ENCODE measurements at regions not wholly inside any gene's neighbourhood (a gene's known extent, or its start where the extent isn't known, plus 50 kb on each side); places are given as distances from the start of the nearest gene placed in this dataset.
A peak's percentile ranks its signal among the peaks of the same experiment; 100 is the strongest.
"Not testable (repeated sequence)": the region's sequence is repeated elsewhere in the genome, so short reads cannot be mapped to it uniquely, and the experiment has no call there.

DNA sequence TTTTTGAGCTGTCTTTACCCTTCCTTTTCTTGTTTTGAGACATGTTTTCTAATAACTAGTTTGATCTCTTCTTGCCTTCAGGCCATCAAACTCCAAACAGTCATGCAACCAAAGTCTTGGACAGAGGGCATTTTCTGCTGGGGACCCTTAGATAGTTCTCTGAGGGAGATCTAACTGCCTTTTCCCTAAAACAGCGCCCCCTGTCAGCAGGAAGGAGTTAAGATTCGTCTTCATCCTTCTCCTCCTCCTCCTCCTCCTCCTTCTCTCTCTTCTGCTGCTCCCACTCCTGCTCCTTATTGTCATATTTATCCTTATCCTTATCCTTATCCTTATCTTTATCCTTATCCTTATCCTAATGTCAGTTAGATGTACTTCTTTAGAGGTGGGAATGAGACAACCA, 417.2 kb downstream of the TRAM1L1 start:
- no peak for DNase-seq (ENCODE audit: low read depth)

DNA sequence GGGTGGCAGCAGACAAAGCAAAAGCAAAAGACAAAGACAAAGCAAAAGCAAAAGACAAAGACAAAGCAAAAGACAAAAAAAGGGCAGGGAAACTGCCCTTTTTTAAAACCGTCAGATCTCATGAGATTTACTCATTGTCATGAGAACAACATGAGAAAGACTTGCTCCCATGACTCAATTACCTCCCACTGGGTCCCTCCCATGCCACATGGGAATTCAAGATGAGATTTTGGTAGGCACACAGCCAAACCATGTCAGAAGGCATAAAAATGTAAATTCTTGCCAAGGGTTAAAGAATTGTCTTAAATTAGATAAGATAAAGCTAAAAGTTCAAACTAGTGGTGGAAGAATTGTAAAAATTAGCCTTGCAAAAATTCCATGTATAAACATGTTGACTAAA, 419.7 kb downstream of the TRAM1L1 start:
- peak; percentile 10 for DNase-seq (ENCODE audit: low read depth)

DNA sequence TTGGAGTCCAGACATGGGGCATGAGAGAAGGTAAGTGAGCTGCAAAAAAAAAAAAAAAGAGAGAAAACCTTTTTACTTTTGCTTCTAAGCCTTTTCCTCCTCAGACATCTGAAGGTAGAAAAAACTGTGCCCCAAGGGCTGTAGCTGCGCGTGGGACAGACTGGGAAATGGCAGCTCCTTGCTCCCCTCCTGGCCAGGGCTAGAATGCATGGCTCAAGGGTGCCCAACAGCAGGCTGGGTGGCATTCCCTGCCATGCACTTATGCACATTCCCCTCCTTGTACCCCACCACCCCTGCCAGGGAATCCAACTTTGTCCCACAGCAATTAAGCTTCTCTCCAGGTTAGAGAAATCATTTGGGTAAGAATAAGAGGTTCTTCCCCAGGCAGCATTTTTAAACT, 421.2 kb downstream of the TRAM1L1 start:
- DNase-seq (ENCODE audit: low read depth): no peak

DNA sequence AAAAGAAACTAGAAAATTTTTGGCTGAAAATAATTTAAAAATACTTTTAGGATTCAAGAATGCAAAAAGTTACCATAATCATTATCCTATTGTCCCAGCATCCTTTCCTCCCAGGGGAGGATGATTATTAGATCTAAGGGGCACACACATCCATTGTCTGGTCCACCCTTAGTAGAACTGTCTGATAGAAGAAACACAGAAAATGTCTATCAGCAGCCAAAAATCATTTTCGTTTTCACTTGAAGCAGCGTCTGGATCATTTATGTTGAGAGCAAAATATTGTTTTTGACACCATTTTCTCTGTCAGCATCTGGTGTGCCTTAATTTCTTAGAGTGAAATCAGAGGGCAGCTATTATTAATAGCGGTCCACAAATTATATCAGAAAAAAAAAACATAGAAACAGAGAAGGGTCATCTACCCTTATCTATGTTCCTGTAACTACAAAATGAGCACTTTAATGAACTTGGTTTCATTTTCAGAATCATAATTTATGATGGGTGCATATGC, 446.3 kb downstream of the TRAM1L1 start:
- DNase-seq (ENCODE audit: low read depth): no peak

DNA sequence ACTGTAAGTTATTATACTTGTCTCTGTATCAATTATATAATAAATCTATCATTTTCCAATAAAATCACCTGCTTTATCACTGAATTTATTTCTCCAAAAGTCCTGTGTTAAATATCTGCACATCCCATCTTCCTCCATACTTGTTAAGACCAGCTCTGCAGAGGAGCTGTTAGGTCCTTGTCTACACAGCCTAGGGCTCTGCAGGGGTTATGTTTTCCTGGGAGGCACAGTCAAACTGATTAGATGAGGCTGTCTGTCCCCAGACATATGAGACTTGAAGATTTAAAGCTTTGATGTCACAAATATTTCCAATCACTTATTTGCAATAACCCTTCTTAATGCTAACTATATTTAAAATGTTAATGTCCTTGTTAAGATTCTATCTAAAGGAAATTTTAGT, 446.8 kb downstream of the TRAM1L1 start:
- no peak for DNase-seq (ENCODE audit: low read depth)

DNA sequence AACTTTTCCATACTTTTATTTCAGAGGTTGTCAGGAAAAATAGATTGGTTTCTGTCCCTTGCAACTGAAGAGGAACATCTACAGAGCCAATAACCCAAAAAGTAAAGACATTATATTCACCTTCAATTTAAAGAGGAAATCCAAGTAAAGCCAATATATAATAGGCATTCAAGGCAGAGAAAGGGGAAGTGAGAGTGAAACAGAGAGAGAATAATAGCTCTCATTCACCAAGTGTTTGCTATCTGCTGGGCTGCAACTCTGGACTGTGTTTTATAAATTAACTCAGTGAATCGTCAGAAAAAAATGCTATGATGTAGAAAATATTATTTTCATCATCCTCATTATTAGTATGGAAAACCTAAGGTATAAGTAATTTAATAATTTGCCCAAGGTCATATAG, 448.5 kb downstream of the TRAM1L1 start:
- no peak for DNase-seq (ENCODE audit: low read depth)

DNA sequence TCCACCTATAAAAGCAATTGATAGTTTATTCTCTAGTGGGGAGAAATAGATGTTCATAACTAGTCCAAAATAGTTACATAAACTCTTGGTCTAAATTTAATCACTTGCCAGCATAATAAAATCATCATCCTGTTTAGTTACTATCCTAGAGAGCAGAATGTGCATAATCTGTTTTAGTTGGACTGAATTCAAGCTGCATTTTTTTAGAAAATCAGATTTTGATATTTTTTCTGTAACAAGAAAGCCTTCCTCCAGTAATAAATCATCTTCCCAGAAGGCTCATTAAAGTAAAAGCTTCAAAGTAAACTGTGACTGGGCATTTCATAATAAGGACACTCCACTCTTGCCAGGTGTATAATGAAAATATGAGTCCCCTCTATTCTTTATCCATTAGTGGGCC, 453.1 kb downstream of the TRAM1L1 start:
- no peak for DNase-seq (ENCODE audit: low read depth)

DNA sequence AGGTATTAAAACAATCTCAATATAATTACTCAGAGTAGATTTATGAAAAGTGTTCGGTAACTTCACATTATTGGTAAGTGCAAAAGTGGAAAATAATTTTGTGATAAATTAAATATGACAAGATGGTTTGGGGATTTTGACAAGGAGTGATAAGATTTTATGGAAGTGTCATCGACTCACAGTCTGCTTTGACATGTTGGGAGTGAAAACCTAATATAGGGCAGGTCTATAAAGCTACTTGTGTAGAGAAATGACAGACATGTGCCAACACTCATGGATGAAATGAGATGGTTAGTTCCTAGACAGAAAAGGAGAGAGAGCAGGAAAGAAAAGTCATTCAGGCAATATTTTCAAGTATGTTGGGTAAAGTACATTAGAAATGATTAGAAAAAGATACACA, 456.8 kb downstream of the TRAM1L1 start:
- DNase-seq (ENCODE audit: low read depth): no peak

DNA sequence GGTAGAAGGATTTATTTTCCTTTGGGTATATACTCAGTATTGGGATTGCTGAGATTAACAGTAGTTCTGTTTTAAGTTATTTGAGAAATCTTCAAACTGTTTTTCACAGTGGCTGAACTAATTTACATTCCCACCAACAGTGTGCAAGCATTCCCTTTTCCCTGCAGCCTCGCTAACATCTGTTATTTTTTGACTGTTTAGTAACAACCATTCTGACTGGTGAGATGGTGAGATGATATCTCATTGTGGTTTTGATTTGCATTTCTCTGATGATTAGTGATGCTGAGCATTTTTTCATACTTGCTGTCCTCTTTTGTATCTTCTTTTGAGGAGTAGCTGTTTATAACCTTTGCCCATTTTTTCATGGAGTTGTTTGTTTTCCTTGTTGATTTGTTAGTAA, 457.8 kb downstream of the TRAM1L1 start:
- no peak for DNase-seq (ENCODE audit: low read depth)

DNA sequence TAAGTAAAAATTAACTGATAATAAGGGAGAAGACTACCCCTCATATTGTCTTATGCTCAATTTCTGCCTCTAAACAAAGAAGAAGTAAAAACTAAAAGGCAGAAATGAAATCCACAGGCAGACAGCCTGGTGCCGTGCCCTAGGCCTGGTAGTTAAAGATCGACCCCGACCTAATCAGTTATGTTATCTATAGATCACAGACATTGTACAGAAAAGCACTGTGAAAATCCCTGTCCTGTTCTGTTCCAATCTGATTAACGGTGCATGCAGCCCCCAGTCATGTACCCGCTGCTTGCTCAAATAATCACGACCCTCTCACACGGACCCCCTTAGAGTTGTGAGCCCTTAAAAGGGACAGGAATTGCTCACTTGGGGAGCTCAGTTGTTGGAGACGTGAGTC, 465.9 kb downstream of the TRAM1L1 start:
- not testable (repeated sequence) for DNase-seq (ENCODE audit: low read depth)

DNA sequence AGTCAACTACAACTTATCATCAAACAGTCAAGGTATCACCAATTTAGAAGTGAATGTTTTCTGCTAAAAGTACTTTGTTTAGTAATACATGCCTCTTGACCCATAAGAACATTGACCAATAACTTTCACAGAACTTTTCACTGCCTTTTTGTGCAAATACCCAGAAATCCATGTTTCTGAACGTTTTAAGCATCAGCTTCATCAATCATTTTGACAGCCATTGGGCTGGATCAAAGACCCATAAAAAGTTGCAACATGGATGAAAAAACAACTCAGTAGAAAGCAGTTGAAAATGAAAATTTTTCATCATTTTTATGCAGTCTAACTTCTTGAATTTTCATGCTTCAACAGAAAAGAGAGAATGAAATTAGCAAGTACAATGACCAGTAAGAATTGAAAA, 466.7 kb downstream of the TRAM1L1 start:
- no peak for DNase-seq (ENCODE audit: low read depth)

DNA sequence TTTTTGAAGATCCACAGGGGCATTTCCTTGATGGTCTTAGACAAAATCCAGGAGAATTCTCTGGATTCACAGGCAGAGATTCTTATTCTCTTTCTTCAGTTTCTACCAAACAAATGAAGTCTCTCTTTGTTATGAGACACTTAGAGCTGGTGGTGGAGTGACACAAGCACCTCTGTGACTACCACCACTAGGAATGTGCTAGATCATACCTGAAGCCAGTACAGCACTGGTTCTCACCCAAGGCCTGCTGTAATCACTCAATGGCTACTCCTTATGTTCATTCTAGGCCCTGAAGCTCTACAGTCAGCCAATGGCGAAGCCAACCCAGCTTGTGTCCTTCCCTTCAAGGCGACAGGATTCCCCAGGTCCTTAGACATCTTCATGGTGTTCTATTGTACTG, 482.3 kb downstream of the TRAM1L1 start:
- DNase-seq (ENCODE audit: low read depth): peak; percentile 66

DNA sequence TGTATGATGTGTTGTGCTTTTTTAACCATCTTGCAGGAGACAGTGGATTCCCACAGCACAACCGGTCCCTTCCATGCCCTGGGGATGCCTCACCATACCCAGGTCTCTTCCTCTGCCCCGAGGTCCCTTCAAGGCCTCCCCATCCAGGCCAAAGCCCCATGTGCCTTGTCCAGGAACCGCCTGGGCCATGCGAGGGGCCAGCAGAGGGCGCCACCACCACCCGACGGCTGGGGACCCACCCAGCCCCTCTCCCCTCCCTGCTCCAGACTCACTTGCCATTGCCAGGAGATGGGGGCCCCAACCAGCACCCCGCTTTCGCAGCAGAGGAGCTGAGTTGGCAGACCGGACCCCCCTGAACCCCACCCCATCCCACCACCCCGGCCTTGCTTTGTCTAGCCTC, 485.5 kb downstream of the TRAM1L1 start:
- no peak for DNase-seq (ENCODE audit: low read depth)

DNA sequence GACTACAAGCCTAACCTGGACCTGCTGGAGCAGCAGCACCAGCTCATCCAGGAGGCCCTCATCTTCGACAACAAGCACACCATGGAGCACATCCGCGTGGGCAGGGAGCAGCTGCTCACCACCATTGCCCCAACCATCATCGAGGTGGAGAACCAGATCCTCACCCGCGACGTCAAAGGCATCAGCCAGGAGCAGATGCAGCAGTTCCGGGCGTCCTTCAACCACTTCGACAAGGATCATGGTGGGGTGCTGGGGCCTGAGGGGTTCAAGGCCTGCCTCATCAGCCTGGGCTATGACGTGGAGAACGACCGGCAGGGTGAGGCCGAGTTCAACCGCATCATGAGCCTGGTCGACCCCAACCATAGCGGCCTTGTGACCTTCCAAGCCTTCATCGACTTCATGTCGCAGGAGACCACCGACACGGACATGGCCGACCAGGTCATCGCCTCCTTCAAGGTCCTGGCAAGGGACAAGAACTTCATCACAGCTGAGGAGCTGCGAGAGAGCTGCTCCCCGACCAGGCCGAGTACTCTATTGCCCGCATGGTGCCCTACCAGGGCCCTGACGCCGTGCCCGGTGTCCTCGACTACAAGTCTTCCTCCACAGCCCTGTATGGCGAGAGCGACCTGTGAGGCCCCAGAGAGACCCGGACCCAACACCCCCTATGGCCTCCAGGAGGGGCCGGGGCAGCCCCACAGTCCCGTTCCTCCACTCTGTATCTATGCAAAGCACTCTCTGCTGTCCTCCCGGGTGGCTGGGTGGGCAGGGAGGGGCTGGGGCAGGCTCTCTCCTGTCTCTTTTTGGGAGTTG, 486.2 kb downstream of the TRAM1L1 start:
- no peak for DNase-seq (ENCODE audit: low read depth)

DNA sequence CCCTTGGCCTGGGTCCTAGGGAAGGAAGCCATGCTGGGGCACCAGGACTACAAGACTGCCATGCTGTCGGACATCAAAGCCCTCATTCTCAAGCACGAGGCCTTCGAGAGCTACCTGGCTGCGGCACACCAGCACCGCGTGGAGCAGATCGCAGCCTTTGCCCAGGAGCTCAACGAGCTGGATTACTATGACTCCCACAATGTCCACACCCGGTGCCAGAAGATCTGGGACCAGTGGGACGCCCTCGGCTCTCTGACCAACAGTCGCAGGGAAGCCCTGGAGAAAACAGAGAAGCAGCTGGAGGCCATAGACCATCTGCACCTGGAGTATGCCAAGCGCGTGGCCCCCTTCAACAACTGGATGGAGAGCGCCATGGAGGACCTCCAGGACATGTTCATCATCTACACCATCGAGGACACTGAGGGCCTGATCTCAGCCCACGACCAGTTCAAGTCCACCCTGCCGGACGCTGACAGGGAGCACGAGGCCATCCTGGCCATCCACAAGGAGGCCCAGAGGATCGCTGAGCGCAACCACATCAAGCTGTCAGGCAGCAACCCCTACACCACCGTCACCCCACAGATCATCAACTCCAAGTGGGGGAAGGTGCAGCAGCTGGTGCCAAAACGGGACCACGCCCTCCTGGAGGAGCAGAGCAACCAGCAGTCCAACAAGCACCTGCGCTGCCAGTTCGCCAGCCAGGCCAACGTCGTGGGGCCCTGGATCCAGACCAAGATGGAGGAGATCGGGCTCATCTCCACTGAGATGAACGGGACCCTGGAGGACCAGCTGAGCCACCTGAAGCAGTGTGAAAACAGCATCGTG, 487.0 kb downstream of the TRAM1L1 start:
- no peak for DNase-seq (ENCODE audit: low read depth)

DNA sequence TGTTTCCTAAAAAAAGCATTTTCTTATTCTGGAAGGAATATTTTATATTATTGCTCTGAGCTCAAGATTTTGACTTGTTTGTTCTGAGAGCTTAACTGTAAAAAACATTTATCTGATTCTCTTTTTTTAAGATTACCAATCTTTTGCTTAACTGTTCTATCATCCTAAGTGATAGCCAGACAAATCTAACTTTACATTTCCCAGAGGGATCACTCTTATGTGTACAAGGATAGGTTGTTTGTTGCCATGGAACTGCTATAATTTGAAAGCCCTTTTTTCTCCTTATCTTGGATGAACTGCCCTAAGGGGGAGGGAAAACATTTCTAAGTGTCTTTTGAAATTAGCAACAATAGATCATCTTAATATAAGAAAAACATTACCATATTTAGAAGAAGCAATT, 494.7 kb downstream of the TRAM1L1 start:
- no peak for DNase-seq (ENCODE audit: low read depth)

DNA sequence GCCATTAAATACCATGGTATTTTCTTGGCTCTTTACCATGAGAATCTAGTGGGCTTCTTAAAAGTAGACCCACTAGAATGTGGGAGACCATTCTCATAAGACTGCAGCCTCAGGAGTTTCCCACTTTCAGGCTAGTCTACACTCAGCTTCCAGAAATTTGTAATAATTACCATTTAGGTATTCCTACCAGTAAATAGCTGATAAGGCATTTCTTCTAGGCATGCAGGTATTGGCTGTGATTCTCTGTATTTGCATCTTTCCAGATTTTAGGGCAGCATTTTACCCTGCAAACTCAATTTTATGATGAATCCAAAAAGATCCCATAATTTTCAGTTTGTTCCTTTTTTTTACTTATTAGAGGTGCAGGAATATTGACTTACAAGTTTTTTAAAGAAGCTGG, 496.6 kb downstream of the TRAM1L1 start:
- DNase-seq (ENCODE audit: low read depth): no peak

DNA sequence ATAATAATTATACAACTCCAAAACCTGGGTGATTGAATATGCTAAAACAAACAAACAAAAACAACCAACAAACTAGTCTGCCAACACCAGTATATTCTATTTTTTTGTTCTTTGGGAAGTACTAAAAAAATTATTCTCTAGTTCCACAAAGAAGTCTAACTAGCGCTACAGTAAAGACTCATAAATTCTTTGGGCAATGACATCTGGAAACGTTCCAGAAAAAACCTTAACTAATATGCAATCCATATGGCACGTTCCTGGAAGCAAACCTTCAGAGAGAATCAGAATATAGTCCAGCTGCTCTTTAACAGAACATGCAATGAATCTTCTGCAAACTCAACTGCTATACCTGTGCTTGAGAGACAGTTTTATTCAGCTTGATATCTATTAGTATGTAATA, 500.1 kb downstream of the TRAM1L1 start:
- DNase-seq (ENCODE audit: low read depth): no peak

DNA sequence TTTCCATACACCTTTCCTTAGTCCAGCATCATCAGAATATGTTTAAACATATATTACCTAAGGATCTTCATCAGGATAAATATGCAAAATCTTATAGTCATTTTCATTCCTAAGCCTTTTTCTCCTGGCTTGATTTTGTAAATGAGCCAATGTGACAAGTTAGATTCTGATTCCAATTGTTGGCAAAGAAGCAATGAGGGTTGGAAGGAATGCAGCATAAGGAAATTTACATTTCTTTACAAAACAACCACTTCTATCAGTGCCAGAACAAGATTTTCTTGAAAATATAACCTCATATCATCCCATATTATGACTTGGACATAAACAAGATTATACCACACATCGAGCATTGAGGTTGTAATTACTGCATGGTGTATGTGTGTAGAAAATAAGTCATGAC, 508.1 kb downstream of the TRAM1L1 start:
- DNase-seq (ENCODE audit: low read depth): no peak

DNA sequence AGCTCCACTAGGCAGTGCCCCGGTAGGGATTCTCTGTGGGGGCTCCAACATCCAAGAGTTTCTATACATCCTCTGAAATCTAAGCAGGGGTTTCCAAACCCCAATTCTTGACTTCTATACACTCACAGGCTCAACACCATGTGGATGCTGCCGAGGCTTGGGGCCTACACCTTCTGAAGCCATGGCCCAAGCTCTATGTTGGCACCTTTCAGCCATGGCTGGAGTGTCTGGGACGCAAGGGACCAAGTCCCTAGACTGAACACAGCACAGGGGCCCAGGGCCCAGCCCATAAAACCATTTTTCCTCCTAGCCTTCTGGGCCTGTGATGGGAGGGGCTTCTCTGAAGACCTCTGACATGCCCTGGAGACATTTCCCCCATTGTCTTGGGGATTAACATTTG, 511.8 kb downstream of the TRAM1L1 start:
- no peak for DNase-seq (ENCODE audit: low read depth)

DNA sequence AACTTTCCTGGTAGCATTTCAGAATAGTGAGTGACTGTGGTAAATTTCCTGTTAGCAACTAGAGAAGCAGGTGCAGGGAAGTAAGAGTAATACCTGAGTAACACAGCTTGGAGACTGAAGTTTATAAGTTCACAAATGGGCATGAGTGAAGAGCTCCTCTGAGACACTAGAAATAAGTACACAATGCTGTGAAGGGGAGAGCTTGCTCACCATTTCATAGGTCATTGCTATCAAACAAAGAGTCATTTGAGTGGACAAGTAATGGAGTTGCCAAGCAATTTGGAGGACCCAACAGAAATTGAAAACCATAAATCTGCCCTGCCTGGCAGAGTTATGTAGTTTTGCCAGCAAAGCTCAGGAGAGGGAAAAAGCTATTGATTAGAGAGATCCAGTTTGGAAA, 523.6 kb downstream of the TRAM1L1 start:
- DNase-seq (ENCODE audit: low read depth): no peak

DNA sequence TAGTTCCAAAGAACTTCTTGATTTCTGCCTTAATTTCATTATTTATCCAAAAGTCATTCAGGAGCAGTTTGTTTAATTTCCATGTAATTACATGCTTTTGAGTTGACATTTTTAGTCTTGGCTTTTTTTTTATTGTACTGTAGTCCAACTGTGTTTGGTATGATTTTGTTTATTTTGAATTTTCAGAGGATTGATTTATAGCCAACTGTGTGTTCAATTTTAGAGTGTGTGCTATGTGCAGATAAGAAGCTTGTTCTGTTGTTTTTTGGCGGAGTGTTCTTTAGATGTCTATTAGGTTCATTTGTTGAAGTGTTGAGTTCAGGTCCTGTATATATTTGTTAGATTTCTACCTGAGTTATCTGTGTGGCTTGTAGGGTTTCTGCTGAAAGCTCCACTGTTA, 533.6 kb downstream of the TRAM1L1 start:
- DNase-seq (ENCODE audit: low read depth): no peak

DNA sequence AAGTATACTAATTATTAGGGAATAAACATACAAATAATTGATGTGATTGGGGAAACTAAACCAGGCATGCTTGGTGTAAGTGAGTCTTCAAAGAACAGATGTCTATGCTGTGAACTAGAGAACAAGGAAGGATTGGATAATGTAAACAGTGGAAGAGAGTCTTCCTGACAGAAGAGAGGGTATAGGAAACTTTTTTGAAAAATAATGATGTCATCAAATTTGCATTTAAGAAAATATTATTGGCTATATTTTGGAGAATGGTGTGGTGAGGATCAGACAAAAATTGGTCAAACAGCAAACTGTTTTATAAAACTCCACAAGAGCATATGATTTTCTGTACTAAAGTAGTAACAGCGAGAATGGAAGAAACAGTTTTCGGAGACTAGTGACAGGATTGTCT, 537.7 kb downstream of the TRAM1L1 start:
- no peak for DNase-seq (ENCODE audit: low read depth)
